Esophagus muscularis mucosa (tissue), 3 donors: ENCODE measurements at regions not wholly inside any gene's neighbourhood (a gene's known extent, or its start where the extent isn't known, plus 50 kb on each side); places are given as distances from the start of the nearest gene placed in this dataset.

ENCODE experiments used
- CTCF ChIP-seq, 3 experiments: fragments of 200-600 bp in 2 of 3; fragments of 450-650 bp in 1 of 3; sonication (generic) in 2 of 3; IDR thresholded peaks; one replicate each; pipeline ENCODE4 v1.5.1; 2017 to 2019; ENCODE audit warnings: antibody characterized with exemption in 3 of 3, mild to moderate bottlenecking in 2 of 3, moderate library complexity in 1 of 3
- EP300 ChIP-seq: sonication (generic); formaldehyde crosslinking; IDR thresholded peaks from one replicate; pipeline ENCODE4 v1.6.1; 2017; ENCODE audit warnings: antibody characterized with exemption

DNA sequence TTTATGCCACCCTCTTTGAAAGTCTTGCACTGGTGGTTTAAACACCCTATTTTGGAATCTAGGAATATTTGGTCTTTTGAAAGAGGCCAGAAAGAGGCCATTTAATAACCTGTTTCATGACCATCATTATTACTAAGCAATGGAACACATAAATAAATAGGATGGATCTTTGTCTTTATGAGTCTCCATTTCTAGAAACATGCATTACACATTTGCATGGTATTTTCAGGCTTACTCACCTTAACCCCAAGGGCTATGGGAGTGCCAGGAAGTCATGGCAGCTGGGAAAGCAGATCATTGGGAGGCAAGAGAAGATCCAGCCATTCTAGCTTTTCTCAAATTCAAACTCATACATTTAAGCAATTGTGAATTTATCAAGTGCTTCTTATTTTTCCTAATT is 185.8 kb upstream of the POU2AF2 start:
- no peak for TF ChIP-seq EP300
- TF ChIP-seq CTCF (IDR thresholded peaks at IDR 0.05): no peak
